HG03457 (cell line): ENCODE measurements at regions not wholly inside any gene's neighbourhood (a gene's known extent, or its start where the extent isn't known, plus 50 kb on each side); places are given as distances from the start of the nearest gene placed in this dataset.

Experiments
- ATAC-seq: cut with Tn5 transposase; IDR thresholded peaks from one replicate; pipeline ENCODE4 v1.9.1; 2021; ENCODE audit warnings: moderate number of reproducible peaks; ENCODE audit not compliant: unreplicated experiment

DNA sequence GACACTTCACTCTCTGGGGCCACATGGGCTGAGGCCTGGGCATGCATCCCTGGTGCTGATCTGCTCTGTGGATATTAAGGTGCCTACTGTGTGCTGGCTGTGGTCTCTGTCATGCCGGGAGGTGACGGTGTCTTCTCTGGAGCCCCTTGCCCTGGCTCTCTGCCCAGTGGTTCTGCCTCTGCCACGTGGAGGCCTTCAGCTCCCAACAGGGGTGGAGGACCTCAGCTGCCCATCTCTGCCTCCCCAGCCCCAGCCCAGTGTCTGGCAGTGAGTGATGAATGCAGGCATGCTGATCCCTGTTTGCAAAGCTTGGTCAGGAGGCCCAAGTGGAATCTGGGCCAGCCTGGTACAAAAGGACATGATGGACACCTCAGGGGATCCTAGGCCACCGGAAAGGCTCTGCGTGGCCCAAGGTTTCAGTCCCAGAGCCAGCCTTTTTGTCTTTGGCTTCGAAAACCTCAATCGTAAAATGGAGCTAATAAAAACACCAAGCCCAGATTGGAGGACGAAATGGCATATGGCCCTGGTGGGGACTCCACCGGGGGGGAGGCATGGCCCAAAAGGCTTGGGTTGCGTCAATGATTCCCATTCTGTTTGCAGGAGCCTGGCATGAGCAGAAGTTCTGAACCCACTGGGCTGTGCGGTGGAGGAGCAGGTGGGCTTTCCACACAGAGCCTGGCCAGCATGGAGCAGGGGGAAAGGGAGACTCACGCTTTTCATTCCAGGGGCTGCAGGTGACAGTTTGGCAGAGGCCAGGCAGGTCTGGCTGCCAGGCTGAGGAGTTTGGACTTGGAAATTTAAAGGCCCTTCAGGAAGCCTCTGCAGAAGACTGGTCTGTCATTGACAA lies 54.7 kb upstream of the KLF13 start:
- no peak for ATAC-seq

DNA sequence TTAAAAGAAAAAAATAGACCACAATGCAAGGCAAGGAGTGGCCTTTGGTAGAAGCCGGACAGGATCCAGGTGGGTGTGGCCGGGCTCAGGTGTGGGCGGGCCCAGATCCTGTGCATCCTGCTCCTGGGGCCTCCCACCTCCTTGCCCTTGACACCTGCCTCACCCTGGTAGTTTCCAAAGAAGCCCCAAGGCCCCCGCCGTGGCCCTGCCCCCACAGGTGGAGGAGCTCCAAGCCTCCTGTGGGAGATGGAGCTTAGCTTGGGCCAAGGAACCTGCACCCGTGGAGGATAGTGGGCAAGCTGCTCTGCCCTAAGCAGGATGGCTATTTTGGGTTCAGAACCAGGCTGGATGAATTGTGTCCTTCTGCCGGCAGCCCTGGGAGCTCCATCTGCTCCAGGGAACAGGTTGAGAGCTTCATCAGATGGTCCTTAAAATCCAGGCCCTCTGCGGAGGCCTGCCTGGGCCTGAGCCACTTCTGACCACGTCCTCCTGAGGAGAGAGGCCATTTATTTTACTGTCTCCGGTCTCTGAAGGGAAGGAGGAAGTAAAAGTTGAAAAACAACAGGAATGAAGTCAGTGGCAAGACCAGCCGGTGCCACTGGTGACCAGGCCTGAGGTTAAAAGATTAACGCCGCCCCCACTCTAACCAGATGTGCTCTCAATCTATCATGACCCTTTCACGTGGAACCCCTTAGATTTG lies 53.9 kb upstream of the KLF13 start:
- no peak for ATAC-seq

DNA sequence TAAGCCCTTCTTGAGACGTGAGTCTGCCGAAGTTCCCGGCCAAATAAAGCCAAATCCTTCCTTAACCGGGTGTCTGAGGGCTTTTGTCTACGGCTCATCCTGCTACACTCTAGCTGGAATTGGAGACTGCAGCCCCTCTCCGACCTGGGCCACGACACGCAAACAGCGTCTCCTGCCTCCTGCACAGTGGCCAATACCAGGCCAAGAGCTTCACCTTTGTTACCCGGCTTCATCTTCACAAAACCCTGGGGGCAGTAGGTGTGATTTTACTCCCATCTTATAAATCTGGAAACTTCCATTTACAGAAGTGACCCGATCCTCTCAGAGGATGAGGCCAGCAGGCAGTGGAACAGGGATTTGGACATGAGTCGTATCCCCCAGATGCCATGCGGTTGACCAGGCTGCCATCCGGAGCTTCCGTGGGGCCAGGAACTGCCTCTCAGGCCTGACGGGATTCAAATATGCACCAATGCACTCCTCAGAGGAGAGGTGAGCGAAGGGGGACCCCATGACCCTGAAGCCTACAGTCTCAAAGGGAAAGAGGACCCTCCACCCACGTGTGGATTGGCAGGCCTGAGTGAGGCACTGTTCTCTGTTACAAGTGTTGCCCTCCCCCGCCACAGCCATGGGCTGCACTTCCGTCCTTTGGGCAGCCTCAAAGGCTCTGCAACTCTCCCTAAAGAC lies 53.2 kb upstream of the KLF13 start:
- ATAC-seq = no peak

DNA sequence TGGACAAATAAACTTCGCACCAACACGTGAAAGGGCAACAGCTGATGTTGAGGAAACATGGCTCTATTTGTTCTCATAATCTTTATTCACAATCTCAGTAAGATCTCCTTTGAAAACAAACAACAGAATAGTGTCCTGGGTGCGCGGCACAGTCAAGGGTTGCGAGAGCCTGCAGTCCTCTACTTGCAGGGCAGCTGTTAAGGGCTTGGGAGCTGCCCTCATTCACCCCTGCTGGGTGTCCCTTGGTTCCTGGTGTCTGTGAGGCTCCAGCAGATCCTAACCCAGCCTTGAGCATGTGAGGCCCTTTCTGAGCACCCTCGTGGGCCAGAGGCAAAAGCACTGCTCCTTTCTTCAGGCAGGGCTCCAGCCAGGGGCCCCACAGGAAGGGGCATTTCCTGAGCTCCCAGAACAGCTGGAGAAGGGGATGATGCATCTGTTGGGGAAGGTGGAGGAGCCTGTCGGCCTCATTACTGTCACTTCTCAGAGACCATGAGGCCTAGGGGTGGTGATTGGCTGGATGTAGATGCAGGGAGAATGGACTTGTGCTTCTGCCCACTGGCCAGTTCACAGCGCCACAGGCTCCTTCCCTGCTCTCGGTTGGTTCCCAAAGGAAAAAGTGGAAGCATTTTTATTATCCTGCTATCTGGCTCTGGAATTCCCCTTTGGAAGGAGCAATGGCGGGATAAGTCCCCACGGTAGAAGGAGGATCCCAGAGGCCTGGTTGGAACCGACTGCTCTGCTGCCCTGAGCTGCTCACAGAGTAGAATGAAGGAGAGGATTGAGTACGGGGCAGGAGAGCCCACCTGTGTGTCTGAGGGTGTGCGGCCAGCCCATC lies 51.9 kb upstream of the KLF13 start:
- no peak for ATAC-seq

DNA sequence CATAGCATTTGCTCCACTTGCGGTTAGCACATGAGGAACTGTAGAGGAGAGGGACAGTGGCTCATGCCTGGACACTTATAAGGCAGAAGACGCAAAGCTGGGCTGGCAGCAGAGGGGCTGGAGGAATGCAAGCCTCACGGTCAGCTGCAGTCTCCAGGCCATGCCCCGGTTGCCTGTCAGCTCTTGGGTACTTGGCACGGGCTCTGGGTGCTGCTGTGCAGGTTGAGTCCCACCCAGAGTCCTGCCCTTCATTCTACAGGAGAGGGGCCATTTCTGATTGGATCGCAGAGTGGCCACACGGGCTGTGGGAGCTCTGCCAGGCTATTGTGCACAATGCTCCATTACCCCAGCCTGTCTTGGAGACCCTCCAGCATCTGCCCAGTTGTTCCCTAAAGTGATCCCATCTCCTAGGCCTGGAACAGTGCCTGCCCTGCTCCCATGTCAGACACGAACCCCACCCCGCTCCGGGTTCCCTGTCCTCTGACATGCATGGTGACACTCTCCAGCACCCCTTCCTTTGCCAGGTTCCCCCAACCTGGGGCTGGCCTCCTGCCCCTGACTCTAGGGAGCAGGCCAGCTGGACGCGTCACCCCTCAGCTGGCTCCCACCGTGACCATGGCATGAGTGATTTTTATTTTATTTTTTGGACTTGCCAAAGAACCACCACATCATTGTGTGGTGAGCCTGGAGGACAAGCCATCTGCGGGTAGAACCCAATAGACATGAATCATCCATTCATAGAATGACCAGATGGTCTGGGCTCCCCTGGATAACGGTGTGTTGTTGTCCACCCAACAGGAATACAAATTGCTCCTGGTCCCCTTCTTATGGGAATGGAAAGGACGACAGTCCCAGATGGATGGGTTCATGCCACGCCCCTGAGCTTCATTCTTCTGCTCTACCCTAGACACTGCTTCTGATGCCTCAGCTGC lies 51.0 kb upstream of the KLF13 start:
- ATAC-seq = no peak

DNA sequence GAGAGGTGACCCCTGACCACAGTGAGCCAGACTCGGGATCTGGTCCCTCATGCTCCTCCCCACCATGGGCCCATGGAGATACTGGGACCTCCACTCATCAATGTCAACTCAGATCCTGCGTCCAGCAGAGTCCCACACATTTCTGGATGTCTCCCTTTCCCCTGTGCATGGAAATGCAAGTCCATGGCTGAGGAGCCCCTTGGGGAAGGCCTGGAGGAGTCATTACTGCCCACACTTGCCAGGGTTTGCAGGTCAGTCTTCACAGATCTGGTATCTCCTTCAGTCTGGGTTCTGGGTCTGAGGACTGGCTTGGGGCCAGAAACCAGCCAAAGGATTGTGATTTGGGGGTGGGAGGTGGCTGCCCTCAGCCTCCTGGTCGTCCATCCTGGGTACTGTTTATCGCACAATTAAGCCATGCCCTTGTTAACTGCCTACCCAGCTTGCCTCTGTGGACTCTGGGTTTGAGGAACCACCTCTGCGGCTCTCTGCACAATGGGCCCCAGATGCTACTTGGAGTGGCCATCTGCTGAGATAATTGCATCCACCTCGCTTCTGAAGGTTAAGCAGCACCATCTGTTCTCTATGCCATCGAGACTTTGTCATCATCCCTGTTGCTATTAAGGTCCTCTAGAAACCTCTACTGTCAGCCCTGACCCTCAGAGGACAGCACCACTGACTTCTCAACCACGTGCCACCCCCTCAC lies 49.9 kb upstream of the KLF13 start:
- no peak for ATAC-seq
